DMS114 treated with DMSO at 0.1 percent for 48 hours (cell line): ENCODE measurements at regions not wholly inside any gene's neighbourhood (a gene's known extent, or its start where the extent isn't known, plus 50 kb on each side); places are given as distances from the start of the nearest gene placed in this dataset.

Experiments
- DNase-seq: peaks from one replicate; lab custom pipeline; 2025; ENCODE audit not compliant: unreplicated experiment; lab: John Stamatoyannopoulos, UW

DNA sequence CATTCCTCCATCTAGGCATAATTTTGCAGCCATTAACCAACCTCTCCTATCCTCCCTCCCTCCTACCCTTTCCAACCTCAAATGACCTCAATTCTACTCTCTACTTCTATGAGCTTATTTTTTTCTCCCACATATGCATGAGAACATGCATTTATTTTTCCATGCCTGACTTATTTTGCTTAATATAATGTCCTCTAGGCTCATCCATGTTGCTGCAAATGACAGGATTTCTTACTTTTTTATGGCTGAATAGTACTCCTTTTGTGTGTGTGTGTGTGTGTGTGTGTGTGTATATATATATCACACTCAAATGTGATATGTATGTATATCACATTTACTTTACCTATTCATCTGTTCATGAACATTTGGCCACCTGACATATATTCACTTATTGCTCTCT is 339.4 kb downstream of the SIPA1L2 start:
- DNase-seq: no peak

DNA sequence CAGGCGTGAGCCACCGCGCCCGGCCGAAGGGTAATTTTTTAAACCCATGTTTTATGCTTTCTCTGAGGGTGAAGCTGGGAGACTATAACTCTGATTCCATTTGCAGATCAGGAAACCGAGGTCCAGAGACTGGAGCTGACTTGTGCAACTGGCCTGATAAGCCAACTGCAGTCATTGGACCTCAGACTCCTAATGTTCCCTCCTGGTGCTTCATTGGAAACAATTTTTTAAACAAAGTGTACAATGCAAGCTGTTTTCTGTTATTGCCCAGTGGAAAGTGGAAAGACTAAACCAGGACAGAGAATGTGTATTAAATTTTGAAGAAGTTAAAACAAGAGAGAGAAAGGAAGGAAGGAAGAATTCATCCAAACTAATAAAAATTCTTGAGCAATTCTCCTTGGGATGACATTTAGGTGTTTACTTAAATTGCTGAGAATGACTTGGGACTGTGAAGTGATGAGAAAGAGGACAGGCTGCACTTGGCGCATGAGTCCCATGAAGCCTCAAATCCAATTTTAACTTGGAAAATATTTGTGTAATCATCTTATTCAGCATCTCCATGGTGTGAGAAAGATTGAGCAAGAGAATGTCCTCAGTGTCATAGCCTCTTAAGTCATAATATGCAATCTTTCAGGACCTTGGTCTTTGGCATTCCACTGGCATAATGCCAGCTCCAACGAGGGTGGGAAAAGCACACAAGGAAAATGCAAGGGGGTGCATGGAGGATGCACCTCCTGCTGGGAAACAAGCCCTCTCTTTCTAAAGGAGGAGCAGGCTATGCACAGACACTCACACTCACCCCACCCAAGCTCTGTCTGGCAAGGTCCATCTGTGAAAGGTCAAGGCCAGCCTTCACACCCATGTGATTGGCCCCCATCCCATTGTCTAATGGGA is 342.0 kb downstream of the SIPA1L2 start:
- DNase-seq: no peak

DNA sequence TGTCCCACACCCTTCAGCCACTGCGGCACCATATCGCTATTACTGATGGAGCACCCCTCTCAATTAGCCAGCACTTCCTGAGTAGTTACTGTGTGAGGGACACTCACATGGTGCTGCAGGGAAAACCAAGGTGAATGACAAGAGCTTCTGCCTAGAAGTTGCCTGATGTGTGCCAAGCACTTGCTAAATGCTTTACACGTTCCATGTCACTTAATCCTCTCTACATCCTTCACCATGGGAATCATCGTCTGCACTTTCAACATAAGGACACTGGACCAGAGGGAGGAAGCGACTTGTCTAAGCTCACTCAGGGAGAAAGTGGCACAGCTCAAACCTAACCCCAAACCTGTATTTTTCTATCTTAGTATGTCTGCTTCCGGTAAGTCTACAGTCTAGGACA is 344.8 kb downstream of the SIPA1L2 start:
- no peak for DNase-seq

DNA sequence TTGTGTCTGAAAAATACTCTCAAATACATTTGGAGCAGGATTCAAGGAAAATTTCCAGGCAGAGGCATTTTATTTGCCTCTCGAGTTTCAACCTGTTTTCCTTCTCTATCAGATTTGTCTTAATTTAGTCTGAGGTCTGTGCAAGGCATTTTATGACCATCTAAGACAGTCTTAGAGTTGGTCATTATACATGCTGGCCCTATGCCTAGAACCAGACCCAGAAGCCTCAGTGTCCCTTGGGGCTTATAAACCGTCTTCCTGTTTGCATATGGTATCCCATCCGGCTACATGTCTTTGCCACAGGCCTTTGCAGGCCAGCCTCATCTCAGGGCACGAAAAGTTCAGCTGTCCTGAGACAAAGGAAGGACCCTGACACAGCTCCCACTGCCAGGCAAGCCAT is 346.1 kb downstream of the SIPA1L2 start:
- DNase-seq: no peak

DNA sequence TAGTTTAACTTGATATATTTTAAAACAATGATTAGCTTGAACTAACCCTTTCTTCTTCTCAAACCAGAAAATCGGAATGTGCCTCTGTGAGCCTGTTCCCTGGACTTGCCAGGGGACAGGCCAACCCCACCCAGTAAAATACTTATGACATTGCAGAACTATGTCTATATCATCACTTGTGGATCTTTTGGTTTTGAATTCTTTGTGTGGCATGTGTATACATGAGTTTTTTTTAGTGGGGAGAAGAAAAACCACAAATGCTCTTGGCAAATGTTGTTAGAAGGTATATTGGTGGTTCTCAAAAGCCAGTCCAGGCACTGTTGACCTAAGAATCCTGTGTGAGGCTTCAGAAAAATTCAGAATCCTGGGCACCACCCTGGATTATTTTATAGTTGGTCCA is 347.4 kb downstream of the SIPA1L2 start:
- no peak for DNase-seq

DNA sequence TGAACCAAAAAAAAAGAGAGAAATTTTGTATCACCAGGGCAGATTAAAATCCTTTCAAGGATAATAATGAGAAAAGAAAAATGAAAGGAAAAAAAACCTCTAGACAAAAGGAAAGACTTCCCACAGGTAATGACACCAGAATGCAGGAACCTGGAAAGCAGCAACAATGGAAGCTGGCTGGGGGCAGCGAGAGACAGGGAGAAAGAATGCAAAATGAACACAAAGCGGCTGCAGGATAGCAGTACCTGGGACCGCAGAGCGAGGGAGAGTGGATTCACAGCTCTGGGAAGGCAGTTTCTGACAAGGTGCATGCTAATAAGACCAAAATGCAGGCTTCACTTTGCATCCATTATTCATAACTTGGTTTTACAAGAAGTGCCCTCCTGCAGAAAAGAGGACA is 349.0 kb downstream of the SIPA1L2 start:
- no peak for DNase-seq

DNA sequence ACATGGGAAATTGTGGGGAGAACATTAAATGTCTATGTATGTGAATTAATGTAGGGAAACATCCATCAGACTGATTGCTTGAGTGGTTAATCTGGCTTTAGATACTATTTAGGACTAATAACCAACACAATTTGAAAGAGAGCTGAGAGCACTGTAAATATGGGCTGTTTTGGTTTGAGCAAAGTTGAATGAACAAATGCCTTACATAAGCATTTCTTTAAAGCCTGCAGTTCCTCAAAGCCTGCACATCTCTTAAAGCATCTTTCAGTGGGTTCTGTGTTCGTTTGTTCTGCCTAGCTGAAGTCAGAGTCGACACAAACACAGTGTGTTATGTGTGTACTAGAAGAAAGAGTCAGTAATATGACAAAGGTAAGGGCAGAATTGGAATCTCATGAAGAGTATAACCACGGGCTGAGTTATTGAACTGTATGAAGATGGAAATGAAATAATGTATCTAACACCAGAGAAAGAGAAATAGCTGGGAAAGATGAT is 350.0 kb downstream of the SIPA1L2 start:
- no peak for DNase-seq

DNA sequence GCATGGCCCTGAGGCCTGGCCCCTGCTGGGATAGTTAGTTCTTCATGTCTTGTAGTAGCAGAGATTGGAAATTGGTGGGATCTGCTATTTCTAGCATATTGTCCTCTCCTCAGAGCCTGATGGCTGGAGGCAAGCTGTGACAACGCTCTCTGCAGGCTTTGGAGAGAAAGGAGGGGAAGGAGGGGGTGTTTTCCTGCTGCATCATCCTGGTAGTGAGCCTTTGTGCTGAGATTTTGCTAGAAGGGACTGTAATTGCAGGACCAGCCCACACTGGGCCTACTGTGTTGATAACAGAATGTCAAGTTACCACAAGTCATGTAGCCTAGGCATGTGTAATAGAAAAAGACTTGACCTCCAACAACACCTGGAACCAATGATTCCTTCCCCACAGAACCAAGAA is 351.0 kb downstream of the SIPA1L2 start:
- no peak for DNase-seq

DNA sequence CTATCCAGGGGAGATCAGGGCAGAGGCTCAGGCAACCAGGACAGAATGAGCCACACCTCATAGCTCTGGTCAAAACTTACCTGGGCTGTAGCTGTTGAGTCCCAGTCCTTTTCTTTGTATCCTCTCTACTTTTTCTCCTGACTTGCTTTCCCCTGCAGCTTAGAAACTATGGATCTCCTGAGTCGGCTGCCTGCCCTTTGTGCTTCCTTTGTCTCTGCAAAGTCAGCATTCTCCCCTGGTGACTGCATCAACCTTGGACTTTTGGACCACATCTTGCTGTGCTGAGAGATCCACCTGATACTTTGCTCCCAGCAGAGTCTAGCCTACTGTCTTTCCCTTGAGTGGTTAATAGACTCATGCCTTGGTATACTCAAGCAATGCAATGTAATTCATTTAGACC is 353.3 kb downstream of the SIPA1L2 start:
- DNase-seq: no peak

DNA sequence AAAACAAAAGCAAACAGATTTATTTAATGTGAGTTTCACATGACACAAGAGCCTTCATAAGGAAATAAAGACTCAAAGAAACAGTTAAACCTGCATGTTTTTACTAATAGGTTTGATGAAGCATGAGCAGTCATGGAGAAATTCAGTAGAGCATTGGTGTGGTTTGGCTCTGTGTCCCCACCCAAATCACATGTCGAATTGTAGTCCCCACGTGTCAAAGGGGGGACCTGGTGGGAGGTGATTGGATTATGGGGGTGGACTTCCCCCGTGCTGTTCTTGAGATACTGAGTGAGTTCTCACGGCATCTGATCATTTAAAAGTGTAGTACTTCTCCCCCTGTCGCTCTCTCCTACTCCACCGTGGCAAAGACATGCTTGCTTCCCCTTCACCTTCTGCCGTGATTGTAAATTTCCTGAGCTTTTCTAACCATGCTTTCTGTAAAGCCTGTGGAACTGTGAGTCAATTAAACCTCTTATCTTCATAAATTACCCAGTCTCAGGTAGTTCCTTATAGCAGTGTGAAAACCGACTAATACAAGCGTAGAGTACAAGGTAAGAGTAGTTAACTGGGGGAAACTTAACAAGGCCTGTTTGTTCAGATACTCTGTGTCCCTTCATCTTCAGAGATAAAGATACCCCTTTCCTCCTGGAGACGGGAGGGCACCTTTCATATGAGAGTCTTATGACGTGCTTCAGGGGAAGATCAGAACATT is 354.8 kb downstream of the SIPA1L2 start:
- DNase-seq: no peak

DNA sequence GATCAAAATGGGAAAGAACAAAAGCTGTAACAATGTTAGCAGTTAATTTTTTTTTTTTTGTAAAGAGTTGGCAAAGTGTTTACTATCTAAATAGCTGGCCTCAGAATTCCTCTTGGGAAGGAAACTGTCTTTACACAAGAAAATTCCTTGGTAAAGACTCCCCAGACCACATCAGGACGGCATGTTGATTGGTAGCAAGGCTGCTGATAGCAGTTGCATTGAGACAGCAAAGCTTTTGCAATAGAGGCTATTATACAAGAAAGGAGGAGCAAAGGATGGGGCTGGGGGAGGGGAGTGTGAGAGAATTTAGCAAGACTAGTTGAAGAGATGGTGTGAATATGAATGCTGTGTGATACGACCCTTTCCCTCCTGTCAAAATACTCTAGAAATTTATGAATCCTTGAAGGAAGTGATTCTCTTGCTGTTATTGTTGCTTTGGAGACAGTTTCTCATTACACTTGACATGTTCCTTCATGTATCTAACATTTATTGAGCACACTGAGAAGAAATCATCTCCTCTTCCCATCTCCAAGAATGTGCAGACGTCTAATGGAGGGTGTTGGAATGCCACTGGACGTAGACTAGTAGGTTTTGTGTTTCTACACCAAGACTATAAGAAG is 355.6 kb downstream of the SIPA1L2 start:
- no peak for DNase-seq

DNA sequence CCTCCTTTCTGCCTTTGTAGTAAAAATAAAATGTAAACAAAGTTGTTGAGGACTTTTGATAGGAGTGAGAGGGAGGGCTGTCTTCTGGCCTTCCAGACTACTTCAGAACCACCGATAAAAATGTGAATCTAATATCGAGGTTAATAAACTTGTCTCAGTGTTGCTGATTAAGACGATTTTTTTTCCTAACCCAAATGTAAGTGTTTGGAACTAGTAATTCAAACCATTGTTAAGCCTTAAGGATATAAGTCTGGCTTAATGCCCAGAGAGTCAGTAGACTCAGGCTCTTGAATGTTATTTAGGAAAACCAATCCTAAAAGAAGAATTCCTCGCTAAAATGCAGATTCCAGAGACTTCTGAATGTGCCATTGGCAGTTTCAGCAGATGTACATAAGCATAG is 356.9 kb downstream of the SIPA1L2 start:
- no peak for DNase-seq

DNA sequence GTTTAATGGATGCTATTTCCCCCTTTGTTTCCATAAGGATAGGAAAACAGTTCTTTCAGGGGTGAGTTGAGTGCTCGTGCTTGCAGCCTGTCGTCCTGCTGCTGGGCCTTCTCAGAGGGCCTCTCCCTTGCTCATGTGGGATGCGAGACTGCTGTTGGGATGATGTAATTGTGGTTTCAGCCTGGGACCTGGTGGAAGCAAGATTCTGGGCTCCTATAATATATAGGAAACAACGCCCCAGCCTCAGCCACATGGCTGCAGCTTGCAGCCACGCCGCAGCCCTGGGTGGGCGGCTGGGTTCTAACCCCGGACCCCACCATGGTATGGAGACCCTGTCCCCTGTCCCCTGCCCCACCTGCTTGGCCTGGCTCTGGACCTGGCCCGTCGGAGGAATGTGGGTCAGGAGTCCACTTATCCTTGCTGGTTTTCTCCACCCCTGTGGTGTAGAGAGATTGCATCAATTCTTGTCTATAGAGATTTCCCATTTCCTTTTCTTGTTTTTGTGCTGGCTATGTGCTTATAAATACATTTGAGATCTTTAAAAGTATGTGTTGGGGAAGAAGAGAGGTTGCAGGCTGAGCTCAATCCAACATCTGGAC is 357.8 kb downstream of the SIPA1L2 start:
- no peak for DNase-seq

DNA sequence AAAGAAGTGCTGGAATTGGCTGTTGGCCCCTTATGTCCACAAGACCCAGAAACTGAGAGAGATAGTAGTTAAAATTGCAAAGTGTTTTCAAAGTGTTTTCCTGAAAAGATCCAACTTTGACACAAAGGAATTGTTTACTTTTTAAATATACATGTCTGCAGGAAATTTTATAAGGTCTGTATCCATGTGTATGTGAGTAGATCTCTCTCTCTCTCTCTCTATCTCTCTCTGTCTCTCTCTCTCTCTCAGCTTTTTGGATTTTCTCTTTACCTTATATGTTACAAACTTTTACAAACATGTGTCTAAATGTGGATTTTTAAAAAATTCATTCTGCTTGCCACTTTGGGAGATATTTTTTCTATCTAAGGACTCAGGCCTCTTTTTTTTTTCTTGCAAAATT is 358.6 kb downstream of the SIPA1L2 start:
- no peak for DNase-seq

DNA sequence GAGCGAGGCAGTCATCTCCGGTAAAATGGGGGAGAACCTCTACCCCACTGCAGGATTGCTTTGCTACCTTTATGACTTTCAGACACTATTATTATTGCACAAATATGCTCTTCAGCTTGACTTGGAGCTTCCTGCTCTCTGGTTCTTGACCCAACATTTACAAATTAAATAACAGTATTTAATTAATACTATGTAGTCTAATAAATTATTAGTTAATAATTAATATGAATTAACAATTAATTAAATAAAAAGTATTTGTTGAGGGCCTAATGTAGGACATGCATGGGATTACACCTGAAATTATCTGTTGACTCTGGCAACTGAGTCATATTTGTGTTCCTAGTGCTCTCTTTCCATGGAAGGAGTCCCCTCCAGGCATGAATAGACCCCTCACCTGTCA is 359.9 kb downstream of the SIPA1L2 start:
- DNase-seq: no peak

DNA sequence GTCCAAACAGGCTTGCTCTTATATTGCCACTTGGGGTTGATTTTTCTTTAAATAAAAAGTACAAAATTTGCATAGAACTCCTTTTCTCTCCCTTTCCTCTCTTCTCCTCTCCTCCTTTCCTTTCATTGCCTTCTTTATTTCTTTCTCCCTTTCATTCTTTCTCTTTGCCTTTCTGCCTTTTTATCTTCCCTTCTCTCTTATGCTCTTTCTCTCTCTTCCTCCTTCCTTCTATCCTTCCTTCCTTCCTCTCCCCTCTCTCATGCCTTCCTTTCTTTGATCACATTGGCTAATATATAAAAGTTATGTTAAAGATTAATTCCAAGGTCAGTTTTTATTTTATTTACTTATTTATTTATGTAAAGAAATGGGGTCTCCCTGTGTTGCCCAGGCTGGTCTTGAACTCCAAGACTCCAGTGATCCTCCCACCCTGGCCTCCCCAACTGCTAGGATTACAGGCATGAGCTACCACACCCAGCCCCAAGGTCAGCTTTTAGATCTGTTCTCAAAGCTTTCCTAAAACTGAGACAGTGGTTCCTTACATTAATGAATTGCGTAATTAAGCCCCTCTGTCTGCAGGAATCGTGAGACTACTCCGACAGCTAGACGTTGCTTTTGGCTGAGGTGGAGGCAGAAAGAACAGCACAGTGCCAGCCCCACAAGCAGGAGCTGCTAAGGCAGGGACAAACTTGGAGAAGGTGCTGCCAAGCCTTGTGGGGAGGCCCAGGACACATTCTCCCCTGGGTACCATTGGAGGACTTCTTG is 361.9 kb downstream of the SIPA1L2 start:
- no peak for DNase-seq

DNA sequence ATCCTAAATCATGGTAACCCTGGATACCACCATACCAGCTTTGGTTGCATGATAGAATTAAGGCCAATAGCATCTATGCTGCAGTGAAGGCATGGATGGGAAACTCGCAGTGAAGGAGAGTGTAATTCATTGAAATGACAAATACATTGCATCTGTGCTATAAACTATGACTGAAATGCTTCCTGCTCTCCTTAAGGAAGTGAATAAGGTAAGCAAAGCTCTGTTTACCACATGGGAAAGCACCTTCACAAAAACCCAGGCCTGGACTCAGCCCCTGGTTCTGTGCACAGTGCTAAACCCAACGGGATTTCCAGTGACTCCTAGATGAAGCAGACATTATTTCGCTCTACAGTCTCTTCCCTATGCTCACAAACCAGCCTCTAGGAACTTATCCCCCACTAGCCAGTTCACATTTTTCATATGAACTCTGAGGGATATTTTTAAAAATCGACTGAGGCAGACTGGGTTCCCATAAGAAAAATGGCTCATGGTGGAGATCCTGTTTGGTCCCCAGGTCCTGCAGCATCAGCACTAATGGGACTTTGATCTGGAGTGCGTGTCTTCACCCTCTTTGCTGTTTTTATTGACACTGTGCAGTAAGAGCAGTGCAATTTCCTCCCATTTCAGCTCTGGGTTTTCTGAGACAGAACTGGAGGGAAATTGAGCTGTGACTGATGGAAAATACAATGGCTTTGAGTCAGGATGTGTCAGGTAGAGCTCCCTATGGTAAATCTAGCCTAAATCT is 362.7 kb downstream of the SIPA1L2 start:
- no peak for DNase-seq

DNA sequence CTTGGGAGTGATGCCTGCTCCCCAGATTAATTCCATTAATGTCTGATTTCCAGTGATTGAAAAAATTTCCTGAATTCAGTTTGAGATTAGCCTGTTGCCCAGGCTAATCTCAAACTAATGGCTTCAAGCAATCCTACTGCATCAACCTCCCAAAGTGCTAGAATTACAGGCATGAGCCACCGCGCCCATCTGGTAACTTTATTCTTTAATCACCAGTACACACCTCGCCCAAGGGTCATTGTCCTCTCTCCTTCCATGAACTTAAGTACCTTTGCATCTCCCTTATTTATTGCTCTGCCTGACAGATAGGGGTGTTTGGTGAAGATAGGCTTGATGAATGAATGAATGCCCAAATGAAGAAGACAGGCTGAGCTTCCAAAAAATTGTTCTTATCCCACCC is 366.5 kb downstream of the SIPA1L2 start:
- no peak for DNase-seq

DNA sequence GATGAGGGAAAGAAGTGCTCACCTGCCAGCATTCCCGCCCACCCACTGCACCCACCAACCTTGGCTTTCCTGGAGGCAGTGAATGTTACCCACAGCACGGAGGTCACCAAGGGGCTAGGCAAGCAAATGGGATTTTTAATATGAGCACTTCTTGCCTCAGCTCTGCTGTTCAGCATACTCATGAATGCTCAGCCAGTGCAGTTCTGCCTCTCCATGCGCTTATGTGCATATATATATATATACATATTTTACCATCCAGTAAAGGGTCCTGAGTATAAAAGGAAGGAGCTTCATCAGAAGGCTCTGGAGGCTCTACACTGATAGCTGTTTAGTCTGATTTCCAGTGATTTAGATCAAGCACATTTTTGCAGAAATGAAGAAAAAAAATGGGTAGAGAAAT is 366.9 kb downstream of the SIPA1L2 start:
- DNase-seq: no peak

DNA sequence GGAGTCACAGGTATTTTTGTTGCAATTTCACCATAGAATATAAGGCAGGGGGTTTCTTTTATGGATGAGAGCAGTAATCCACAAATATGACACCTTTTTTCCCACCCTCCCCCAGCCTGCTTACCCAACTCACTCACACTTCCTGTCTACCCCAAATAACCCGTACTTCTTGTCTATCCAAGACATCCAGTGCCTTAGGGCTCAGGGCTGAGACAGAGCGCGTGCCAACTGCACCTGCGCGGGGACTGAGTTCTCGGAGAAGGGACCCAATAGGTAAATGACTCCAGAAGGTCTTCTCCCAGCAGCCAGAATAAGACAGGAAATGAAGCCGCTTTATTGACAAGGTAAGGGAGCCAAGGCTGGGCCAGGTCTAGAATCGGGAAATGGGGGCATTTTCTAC is 369.1 kb downstream of the SIPA1L2 start:
- no peak for DNase-seq
